C4-2B (cell line): ENCODE measurements at regions not wholly inside any gene's neighbourhood (a gene's known extent, or its start where the extent isn't known, plus 50 kb on each side); places are given as distances from the start of the nearest gene placed in this dataset.

Experiments used
- H3K27ac ChIP-seq: fragments of 450-650 bp; 2 replicates; pipeline ENCODE4 v1.5.1; 2017
- CTCF ChIP-seq: fragments of 450-650 bp; conservative IDR thresholded peaks from 2 replicates; pipeline ENCODE4 v1.5.1; 2017; ENCODE audit warnings: mild to moderate bottlenecking
- ZFX ChIP-seq: fragments of 450-650 bp; IDR thresholded peaks from 2 replicates; pipeline ENCODE4 v1.6.1; 2017

DNA sequence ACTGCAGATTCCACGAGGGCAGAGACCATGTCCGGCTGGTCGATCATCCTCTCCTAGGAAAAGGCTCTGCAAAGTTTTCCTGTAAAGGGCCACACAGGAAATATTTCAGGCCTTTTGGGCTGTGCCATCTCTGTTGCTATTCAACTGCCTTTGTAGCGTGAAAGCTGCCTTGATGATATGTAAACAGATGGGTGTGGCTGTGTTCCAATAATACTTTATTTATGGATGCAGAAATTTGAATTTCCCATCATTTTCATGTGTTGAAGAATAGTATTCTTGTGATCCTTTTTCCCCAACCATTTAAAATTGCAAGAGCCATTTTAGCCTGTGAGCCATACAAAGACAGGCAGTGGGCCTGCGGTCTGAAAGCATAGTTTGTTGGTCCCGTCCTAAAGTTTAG, 950.7 kb upstream of the RBFOX1 start:
- TF ChIP-seq ZFX (no peak), CTCF (no peak)
- no peak overlapping the region for H3K27ac ChIP-seq

- TF ChIP-seq CTCF: no peak
- TF ChIP-seq ZFX: no peak
- H3K27ac ChIP-seq: no peak overlapping the region
Measured at GRCh38 chr16:6377956-6378355, 954.7 kb upstream of the RBFOX1 start.

GRCh38 chr16:6375465-6376075, 957.1 kb upstream of the RBFOX1 start:
- no peak for TF ChIP-seq CTCF
- TF ChIP-seq ZFX: no peak
- H3K27ac ChIP-seq: no peak overlapping the region

DNA sequence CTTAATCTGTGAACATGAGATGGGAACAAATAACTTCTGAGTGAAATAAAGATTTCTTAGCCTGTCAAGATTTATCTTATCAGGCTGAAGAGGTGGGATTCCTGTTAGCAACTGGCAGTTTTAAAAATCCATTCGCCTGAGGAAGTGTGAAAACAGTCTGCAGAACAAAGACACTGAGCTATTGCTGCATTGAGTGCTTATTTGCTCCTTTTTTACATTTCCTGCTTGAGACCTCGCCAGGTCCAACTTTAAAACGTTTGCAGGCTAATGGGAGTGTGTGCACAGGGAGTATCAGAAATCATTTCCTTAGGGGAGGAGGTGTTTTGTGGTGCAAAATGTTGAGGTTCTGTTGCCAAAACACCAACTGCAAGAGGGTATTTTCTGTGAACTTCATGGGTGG, 957.8 kb upstream of the RBFOX1 start:
- TF ChIP-seq ZFX (no peak), CTCF (no peak)

GRCh38 chr16:6364846-6365245, 967.8 kb upstream of the RBFOX1 start:
- no peak for TF ChIP-seq ZFX
- no peak for TF ChIP-seq CTCF
- H3K27ac ChIP-seq: no peak overlapping the region

More for the DNA sequence above, 957.8 kb upstream of the RBFOX1 start:
- H3K27ac ChIP-seq: no peak overlapping the region

GRCh38 chr16:6363896-6364607, 968.6 kb upstream of the RBFOX1 start:
- no peak overlapping the region for H3K27ac ChIP-seq
- TF ChIP-seq ZFX (no peak), CTCF (no peak)

DNA sequence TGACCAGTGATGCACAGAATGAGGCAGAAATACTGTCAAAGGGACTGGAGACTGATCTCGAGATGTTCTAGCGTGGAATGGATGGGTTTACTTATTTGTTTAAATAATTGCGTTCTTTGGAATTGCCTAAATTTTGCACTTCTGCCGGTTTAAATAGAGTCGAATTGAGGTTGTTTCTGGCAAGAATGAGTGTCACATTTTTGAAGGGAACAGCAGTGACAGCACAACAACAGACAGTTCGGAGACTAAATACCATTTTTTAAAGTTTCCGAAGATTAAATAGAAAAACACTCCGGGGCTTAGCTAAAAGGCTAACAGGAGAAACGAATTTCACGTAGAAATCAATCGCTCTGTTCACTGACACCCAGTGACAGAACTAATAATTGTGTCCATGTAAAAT, 969.2 kb upstream of the RBFOX1 start:
- H3K27ac ChIP-seq: no peak overlapping the region
- TF ChIP-seq ZFX (no peak), CTCF (no peak)
